GM13976 (cell line): ENCODE measurements at regions not wholly inside any gene's neighbourhood (a gene's known extent, or its start where the extent isn't known, plus 50 kb on each side); places are given as distances from the start of the nearest gene placed in this dataset.

ENCODE experiments used
- DNase-seq: peaks from one replicate; pipeline ENCODE4 v3.0.0; 2012; ENCODE audit warnings: low spot score
- CTCF ChIP-seq: IDR thresholded peaks from 2 replicates; pipeline ENCODE4 v1.5.1; 2012; ENCODE audit warnings: borderline replicate concordance, mild to moderate bottlenecking; ENCODE audit not compliant: insufficient read depth; ENCODE audit errors: extremely low read depth, missing control alignments, control extremely low read depth
- in situ Hi-C: fragments of 300-500 bp; cut with MboI; formaldehyde crosslinking; loops from one replicate; pipeline ENCODE4 v1.12.0; 2022; ENCODE audit warnings: low sequenced_read_pairs, mixed read lengths, inconsistent platforms; ENCODE audit not compliant: unreplicated experiment

GRCh38 chr10:88118729-88119128 lies 255.3 kb downstream of the PTEN start:
- no peak for DNase-seq
- TF ChIP-seq CTCF, result no peak
- in situ Hi-C loops, result loop anchor here (10.0 kb wide), 1 partner anchor 436 kb away; no protein-coding TSS in a partner anchor

GRCh38 chr10:88119160-88119559 lies 255.7 kb downstream of the PTEN start:
- TF ChIP-seq CTCF, result no peak
- no peak for DNase-seq

GRCh38 chr10:88120075-88120474 lies 256.6 kb downstream of the PTEN start:
- in situ Hi-C loops, result loop anchor here (10.0 kb wide), 1 partner anchor 265 kb away; no protein-coding TSS in a partner anchor
- DNase-seq, result no peak
- TF ChIP-seq CTCF, result no peak

More at GRCh38 chr10:88119160-88119559, 255.7 kb downstream of the PTEN start:
- in situ Hi-C loops, result loop anchor here (10.0 kb wide), 1 partner anchor 436 kb away; no protein-coding TSS in a partner anchor

- in situ Hi-C loops, result loop anchor here (10.0 kb wide), 1 partner anchor 264 kb away; no protein-coding TSS in a partner anchor
- DNase-seq, result no peak
- TF ChIP-seq CTCF, result no peak
Measured at GRCh38 chr10:88120599-88121333, 257.3 kb downstream of the PTEN start.

GRCh38 chr10:88121361-88121760 lies 257.9 kb downstream of the PTEN start:
- TF ChIP-seq CTCF, result no peak
- DNase-seq, result no peak
- in situ Hi-C loops, result loop anchor here (10.0 kb wide), 1 partner anchor 263 kb away; no protein-coding TSS in a partner anchor

GRCh38 chr10:88122145-88122544 lies 258.7 kb downstream of the PTEN start:
- DNase-seq, result no peak
- TF ChIP-seq CTCF, result no peak
- in situ Hi-C loops, result loop anchor here (10.0 kb wide), 1 partner anchor 263 kb away; no protein-coding TSS in a partner anchor
